ENCODE measurements at regions not wholly inside any gene's neighbourhood (a gene's known extent, or its start where the extent isn't known, plus 50 kb on each side); places are given as distances from the start of the nearest gene placed in this dataset.

DNA sequence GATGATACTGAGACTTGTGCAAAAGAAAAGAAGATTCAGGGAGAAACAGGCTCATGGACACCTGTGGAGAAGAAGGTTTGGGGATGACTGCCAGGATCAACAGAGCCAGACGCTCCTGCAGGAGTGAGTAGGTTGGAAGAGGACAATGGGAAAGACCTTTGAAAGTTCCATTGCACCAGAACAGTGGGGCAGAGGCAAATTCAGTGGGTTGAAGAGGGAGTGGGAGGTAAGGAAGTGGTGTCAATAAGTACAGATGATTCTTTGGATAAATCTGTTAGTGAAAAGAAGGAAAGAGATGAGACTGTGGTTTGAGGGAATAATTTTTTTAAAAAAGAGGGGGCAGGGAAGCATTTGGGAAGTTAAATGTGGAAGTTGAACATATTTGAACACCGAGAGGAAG, 212.8 kb downstream of the SOX9 start:
- intact Hi-C loops (cut with micrococcal nuclease), result loop anchor here (10.0 kb wide), 1 partner anchor 1699 kb away; no protein-coding TSS in a partner anchor

DNA sequence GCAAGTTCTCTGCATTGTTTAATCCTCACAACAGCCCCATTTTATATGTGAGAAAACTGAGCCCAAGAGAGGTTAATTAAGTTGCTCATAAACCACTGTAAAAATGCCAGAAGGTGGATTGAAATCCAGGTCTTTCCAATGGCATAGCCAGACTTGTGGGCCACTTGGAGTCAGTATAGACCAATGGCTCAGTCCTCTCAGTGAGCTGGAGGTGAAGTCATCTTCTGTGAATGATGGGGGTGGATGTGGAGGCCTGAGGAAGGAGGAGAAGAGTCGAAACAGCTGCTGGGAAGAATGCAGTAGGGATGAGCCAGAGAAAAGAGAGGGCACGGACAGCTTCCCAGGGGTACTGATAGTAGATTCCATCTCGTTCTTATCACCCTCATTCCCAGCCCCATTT, 213.4 kb downstream of the SOX9 start:
- no TSS peak for BruUV-seq (replicated peaks)
- ChIA-PET CTCF (no interaction called here), POLR2A (no interaction called here)
- Histone ChIP-seq H3K9ac (replicated peaks; ENCODE audit: extremely low read depth, insufficient read depth, low read length) (no peak overlapping the region), H3K4me3 (replicated peaks in 1 of 3; ENCODE audit: insufficient read depth in 1 of 3, low read depth in 1 of 3, low read length in 3 of 3) (no peak overlapping the region), H4K20me1 (replicated peaks; ENCODE audit: control insufficient read depth, extremely low read depth, insufficient read depth, low read length) (no peaks in the 10 kb centered on the region), H3K79me2 (ENCODE audit: control insufficient read depth, insufficient read depth, low read length) (no peaks in the 10 kb centered on the region), H3K27ac (ENCODE audit: insufficient read depth, low read depth, low read length) (no peak overlapping the region), H3K36me3 (ENCODE audit: control insufficient read depth in 2 of 2, extremely low read depth in 1 of 2, insufficient read depth in 2 of 2, low read length in 2 of 2) (no peaks in the 10 kb centered on the region), H3K4me2 (ENCODE audit: insufficient read depth, low read length) (no peak overlapping the region), H3K9me3 (replicated peaks; ENCODE audit: control insufficient read depth, insufficient read depth, low read length) (no peaks in the 10 kb centered on the region), H2AFZ (ENCODE audit: low read depth, low read length) (no peak overlapping the region), H3K9me1 (replicated peaks; ENCODE audit: control insufficient read depth, extremely low read depth, insufficient read depth, low read length) (no peaks in the 10 kb centered on the region), H3K27me3 (ENCODE audit: control insufficient read depth in 2 of 2, insufficient read depth in 2 of 2, low read length in 2 of 2) (peaks cover 7 to 34% of the 10 kb centered on the region in 2 experiments), H3K4me1 (ENCODE audit: control insufficient read depth, extremely low read depth, insufficient read depth, low read length) (peaks cover 5% of the 10 kb centered on the region)
- no peak for TF ChIP-seq MYC (IDR thresholded peaks at IDR 0.05; ENCODE audit: low read depth, low read length)
- no peak for TF ChIP-seq EZH2 (IDR thresholded peaks at IDR 0.05; ENCODE audit: borderline replicate concordance, low read depth, low read length, severe bottlenecking)
- TF ChIP-seq FOS (IDR thresholded peaks at IDR 0.05; ENCODE audit: borderline replicate concordance, insufficient read depth, low read length), result no peak
- TF ChIP-seq, protein P1, sequence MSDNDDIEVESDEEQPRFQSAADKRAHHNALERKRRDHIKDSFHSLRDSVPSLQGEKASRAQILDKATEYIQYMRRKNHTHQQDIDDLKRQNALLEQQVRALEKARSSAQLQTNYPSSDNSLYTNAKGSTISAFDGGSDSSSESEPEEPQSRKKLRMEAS (IDR thresholded peaks at IDR 0.05; ENCODE audit: insufficient read depth, insufficient read length), result no peak
- no peak for TF ChIP-seq POLR2A (IDR thresholded peaks at IDR 0.05; ENCODE audit: low read depth, low read length)
- TF ChIP-seq, protein P2, sequence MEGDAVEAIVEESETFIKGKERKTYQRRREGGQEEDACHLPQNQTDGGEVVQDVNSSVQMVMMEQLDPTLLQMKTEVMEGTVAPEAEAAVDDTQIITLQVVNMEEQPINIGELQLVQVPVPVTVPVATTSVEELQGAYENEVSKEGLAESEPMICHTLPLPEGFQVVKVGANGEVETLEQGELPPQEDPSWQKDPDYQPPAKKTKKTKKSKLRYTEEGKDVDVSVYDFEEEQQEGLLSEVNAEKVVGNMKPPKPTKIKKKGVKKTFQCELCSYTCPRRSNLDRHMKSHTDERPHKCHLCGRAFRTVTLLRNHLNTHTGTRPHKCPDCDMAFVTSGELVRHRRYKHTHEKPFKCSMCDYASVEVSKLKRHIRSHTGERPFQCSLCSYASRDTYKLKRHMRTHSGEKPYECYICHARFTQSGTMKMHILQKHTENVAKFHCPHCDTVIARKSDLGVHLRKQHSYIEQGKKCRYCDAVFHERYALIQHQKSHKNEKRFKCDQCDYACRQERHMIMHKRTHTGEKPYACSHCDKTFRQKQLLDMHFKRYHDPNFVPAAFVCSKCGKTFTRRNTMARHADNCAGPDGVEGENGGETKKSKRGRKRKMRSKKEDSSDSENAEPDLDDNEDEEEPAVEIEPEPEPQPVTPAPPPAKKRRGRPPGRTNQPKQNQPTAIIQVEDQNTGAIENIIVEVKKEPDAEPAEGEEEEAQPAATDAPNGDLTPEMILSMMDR (IDR thresholded peaks at IDR 0.05; ENCODE audit: extremely low read depth in 1 of 2, insufficient read depth in 1 of 2, low read depth in 1 of 2, low read length in 2 of 2), result no peak
- no peak for TF ChIP-seq POLR2AphosphoS5 (IDR thresholded peaks at IDR 0.05; ENCODE audit: insufficient read depth, low read depth, low read length)
- dilution Hi-C loops (cut with MboI; ENCODE audit: extremely low pct_ligation_motif_present, low sequenced_read_pairs), result no loop called here
- FAIRE-seq, result no peak
- intact Hi-C loops (cut with micrococcal nuclease), result loop anchor here (10.0 kb wide), 1 partner anchor 1699 kb away; no protein-coding TSS in a partner anchor
- no peak for DNase-seq (ENCODE audit: low read depth, low spot score)

More for the DNA sequence above, 212.8 kb downstream of the SOX9 start:
- FAIRE-seq (no peak), DNase-seq (ENCODE audit: low read depth, low spot score) (no peak)
- H3K4me3 ChIP-seq (replicated peaks in 1 of 3; ENCODE audit: insufficient read depth in 1 of 3, low read depth in 1 of 3, low read length in 3 of 3), result no peak overlapping the region
- H3K9me1 ChIP-seq (replicated peaks; ENCODE audit: control insufficient read depth, extremely low read depth, insufficient read depth, low read length), result no peaks in the 10 kb centered on the region
- peaks cover 7 to 34% of the 10 kb centered on the region in 2 experiments for H3K27me3 ChIP-seq (ENCODE audit: control insufficient read depth in 2 of 2, insufficient read depth in 2 of 2, low read length in 2 of 2)
- ChIA-PET POLR2A (no interaction called here), CTCF (no interaction called here)
- TF ChIP-seq, protein P2 (IDR thresholded peaks at IDR 0.05; ENCODE audit: extremely low read depth in 1 of 2, insufficient read depth in 1 of 2, low read depth in 1 of 2, low read length in 2 of 2), result no peak
- TF ChIP-seq GATA2 (IDR thresholded peaks at IDR 0.05; ENCODE audit: insufficient read depth, insufficient read length, low read depth, low read length), result no peak
- no peak for TF ChIP-seq MYC (IDR thresholded peaks at IDR 0.05; ENCODE audit: low read depth, low read length)
- BruUV-seq (replicated peaks), result no TSS peak
- H2AFZ ChIP-seq (ENCODE audit: low read depth, low read length), result no peak overlapping the region
- H3K9me3 ChIP-seq (replicated peaks; ENCODE audit: control insufficient read depth, insufficient read depth, low read length), result no peaks in the 10 kb centered on the region
- no peaks in the 10 kb centered on the region for H3K79me2 ChIP-seq (ENCODE audit: control insufficient read depth, insufficient read depth, low read length)
- H3K36me3 ChIP-seq (ENCODE audit: control insufficient read depth in 2 of 2, extremely low read depth in 1 of 2, insufficient read depth in 2 of 2, low read length in 2 of 2), result no peaks in the 10 kb centered on the region
- peaks cover 2% of the 10 kb centered on the region for H3K4me1 ChIP-seq (ENCODE audit: control insufficient read depth, extremely low read depth, insufficient read depth, low read length)
- no peak overlapping the region for H3K9ac ChIP-seq (replicated peaks; ENCODE audit: extremely low read depth, insufficient read depth, low read length)
- H3K27ac ChIP-seq (ENCODE audit: insufficient read depth, low read depth, low read length), result no peak overlapping the region
- dilution Hi-C loops (cut with MboI; ENCODE audit: extremely low pct_ligation_motif_present, low sequenced_read_pairs), result no loop called here
- H3K4me2 ChIP-seq (ENCODE audit: insufficient read depth, low read length), result no peak overlapping the region
- no peaks in the 10 kb centered on the region for H4K20me1 ChIP-seq (replicated peaks; ENCODE audit: control insufficient read depth, extremely low read depth, insufficient read depth, low read length)
